ENCODE measurements at regions not wholly inside any gene's neighbourhood (a gene's known extent, or its start where the extent isn't known, plus 50 kb on each side); places are given as distances from the start of the nearest gene placed in this dataset.
"Not testable (repeated sequence)": the region's sequence is repeated elsewhere in the genome, so short reads cannot be mapped to it uniquely, and the experiment has no call there.

GRCh38 chr21:32868631-32869454, 97.3 kb upstream of the PAXBP1 start:
- no peak overlapping the region for H3K4me3 ChIP-seq (ENCODE audit: low read depth, low read length)
- H3K9me3 ChIP-seq (ENCODE audit: severe bottlenecking): peaks cover 2% of the 10 kb centered on the region
- H3K36me3 ChIP-seq: no peaks in the 10 kb centered on the region
- no peaks in the 10 kb centered on the region for H3K27me3 ChIP-seq (ENCODE audit: insufficient read depth, low read depth, severe bottlenecking)
- no peak overlapping the region for H3K27ac ChIP-seq
- no peak for DNase-seq
- TF ChIP-seq, protein P1, sequence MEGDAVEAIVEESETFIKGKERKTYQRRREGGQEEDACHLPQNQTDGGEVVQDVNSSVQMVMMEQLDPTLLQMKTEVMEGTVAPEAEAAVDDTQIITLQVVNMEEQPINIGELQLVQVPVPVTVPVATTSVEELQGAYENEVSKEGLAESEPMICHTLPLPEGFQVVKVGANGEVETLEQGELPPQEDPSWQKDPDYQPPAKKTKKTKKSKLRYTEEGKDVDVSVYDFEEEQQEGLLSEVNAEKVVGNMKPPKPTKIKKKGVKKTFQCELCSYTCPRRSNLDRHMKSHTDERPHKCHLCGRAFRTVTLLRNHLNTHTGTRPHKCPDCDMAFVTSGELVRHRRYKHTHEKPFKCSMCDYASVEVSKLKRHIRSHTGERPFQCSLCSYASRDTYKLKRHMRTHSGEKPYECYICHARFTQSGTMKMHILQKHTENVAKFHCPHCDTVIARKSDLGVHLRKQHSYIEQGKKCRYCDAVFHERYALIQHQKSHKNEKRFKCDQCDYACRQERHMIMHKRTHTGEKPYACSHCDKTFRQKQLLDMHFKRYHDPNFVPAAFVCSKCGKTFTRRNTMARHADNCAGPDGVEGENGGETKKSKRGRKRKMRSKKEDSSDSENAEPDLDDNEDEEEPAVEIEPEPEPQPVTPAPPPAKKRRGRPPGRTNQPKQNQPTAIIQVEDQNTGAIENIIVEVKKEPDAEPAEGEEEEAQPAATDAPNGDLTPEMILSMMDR (IDR thresholded peaks at IDR 0.05; ENCODE audit: low read depth, low read length): no peak

DNA sequence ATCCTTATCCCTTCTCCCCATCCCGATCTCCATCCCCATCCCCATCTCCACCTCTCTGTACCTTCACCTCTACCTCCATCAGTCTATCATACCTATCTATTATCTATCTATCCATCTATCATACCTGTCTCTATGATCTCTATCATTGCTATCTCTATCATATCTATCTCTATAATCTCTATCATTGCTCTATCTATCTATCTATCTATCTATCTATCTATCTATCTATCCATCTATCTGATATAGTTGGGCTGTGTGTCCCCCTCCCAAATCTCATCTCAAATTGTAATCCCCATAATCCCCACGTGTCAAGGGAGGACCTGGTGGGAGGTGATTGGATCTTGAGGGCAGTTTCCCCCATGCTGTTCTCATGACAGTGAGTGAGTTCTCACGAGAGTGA, 97.9 kb upstream of the PAXBP1 start:
- TF ChIP-seq, protein P1 (IDR thresholded peaks at IDR 0.05; ENCODE audit: low read depth, low read length): no peak
- Histone ChIP-seq H3K27ac (no peak overlapping the region), H3K4me3 (ENCODE audit: low read depth, low read length) (no peak overlapping the region), H3K36me3 (no peaks in the 10 kb centered on the region), H3K9me3 (ENCODE audit: severe bottlenecking) (peaks cover 2% of the 10 kb centered on the region), H3K27me3 (ENCODE audit: insufficient read depth, low read depth, severe bottlenecking) (no peaks in the 10 kb centered on the region)
- DNase-seq: no peak

DNA sequence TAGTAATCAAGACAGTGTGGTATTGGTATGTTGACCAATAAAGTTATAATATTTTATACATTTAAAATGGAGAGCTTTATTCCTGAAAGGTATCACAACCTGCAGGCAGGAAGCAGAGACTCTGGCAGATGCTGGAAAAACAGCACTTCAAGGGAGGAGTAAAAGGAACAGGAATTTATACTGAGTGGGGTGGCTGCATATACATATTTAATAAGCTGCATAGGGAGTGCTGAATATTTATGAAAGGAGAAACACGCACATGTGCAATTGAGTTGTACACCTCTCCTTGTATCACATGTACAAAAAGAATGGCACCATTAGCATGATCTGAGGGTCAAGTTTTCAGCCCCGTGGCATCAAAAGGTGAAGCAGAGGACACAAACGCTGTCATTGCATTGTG, 104.9 kb upstream of the PAXBP1 start:
- TF ChIP-seq, protein P1 (IDR thresholded peaks at IDR 0.05; ENCODE audit: low read depth, low read length): no peak
- H3K36me3 ChIP-seq: no peaks in the 10 kb centered on the region
- no peak for DNase-seq
- H3K27ac ChIP-seq: no peak overlapping the region
- no peak overlapping the region for H3K4me3 ChIP-seq (ENCODE audit: low read depth, low read length)
- H3K9me3 ChIP-seq (ENCODE audit: severe bottlenecking): peaks cover 2% of the 10 kb centered on the region
- H3K27me3 ChIP-seq (ENCODE audit: insufficient read depth, low read depth, severe bottlenecking): no peaks in the 10 kb centered on the region

- not testable (repeated sequence) for H3K4me3 ChIP-seq (ENCODE audit: low read depth, low read length); DNase-seq; H3K27ac ChIP-seq; H3K9me3 ChIP-seq (ENCODE audit: severe bottlenecking); H3K27me3 ChIP-seq (ENCODE audit: insufficient read depth, low read depth, severe bottlenecking); H3K36me3 ChIP-seq
These were observed 106.3 kb upstream of the PAXBP1 start for GRCh38 chr21:32877888-32878287.

GRCh38 chr21:32878661-32879060, 107.1 kb upstream of the PAXBP1 start:
- Histone ChIP-seq H3K36me3 (no peaks in the 10 kb centered on the region), H3K9me3 (ENCODE audit: severe bottlenecking) (no peaks in the 10 kb centered on the region), H3K27ac (no peak overlapping the region), H3K4me3 (ENCODE audit: low read depth, low read length) (no peak overlapping the region), H3K27me3 (ENCODE audit: insufficient read depth, low read depth, severe bottlenecking) (no peaks in the 10 kb centered on the region)
- TF ChIP-seq, protein P1 (IDR thresholded peaks at IDR 0.05; ENCODE audit: low read depth, low read length): no peak
- no peak for DNase-seq

DNA sequence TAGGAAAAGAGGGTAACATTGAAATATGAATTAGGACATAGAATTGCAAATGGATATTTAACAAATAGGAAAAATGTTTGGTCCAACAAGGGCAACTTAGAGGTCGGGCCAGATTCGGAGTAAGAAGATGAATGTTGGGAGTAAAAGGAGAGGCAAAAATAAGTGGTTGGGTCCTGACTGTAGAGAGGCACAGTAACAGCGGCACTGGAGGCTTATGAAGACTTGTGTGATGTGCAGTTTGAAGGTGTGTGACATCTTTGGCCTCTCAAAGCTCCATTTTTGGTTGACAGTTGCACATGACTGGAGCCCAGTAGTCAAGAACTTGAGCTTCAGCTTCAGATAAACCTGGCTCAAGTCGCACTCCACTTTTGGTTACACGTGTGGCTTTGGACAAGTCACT, 109.9 kb upstream of the PAXBP1 start:
- Histone ChIP-seq H3K4me3 (ENCODE audit: low read depth, low read length) (no peak overlapping the region), H3K9me3 (ENCODE audit: severe bottlenecking) (no peaks in the 10 kb centered on the region), H3K27ac (no peak overlapping the region), H3K27me3 (ENCODE audit: insufficient read depth, low read depth, severe bottlenecking) (no peaks in the 10 kb centered on the region), H3K36me3 (no peaks in the 10 kb centered on the region)
- TF ChIP-seq, protein P1 (IDR thresholded peaks at IDR 0.05; ENCODE audit: low read depth, low read length): no peak
- DNase-seq: no peak
